Stimulated activated CD8-positive, alpha-beta memory T cell treated with anti-CD3 and anti-CD28 coated beads, Interleukin-12 subunit alpha, Interleukin-12 subunit beta, amount 100 ng/mL, for 4 hours (primary cell): ENCODE measurements at regions not wholly inside any gene's neighbourhood (a gene's known extent, or its start where the extent isn't known, plus 50 kb on each side); places are given as distances from the start of the nearest gene placed in this dataset.
"Not testable (repeated sequence)": the region's sequence is repeated elsewhere in the genome, so short reads cannot be mapped to it uniquely, and the experiment has no call there.

Source experiments
- DNase-seq: peaks from one replicate; pipeline ENCODE4 v3.0.0-alpha.2; 2020; ENCODE audit warnings: low read depth

DNA sequence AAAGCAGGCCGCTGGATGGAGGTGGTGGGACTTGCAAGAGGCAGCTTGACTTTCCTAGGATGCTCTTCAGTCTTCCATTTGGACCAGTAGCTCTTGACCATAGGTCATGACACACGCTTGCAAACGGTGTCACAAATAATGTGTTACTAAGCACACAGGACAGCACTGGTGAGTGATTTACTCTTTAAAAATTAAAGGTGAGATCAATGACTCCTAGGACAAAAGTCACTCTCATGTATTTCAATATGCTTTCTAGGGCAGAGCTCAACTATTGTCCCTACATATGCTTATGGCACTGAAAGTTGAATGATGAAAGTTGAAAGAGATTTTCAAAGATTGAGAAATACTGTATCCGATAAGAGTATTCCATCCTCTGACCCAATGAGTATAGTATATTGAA, 496.7 kb downstream of the EBF1 start:
- DNase-seq: no peak

DNA sequence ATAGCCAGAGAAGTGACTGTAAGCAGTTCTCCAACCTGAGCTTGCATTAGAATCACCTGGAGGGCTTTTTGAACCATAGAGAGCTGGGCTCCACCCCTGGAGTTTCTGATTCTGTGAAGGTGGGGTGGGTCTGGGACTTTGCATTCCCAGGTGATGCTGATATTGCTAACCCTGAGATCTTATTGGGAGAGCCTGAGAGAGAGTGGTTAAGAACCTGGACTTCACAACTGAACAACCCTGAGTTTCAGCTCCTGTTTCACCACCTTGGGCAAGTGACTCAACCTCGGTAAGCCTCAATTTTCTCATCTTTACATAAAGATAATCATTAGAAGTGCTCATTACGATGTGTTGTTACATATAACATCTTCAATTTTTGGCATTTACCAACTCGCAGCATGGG, 498.6 kb downstream of the EBF1 start:
- DNase-seq: no peak

DNA sequence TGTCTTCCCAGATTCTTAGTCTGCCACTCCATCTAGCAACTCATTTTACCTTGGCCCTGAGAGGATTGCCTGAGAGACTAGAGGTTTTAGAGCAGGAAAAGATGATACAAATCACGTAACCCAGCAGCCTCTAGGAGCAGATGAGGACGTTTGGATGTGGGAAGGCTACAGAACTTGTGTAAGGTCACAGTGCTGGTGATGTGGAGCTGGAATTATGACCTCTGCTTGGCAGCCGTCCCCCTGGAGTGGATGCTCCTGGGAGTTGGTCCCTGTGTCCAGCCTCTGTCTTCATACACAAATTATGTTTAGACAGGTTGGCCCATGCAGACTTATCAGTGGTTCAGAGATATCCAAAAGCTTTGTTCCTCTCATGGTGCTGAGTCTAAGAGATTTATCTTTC, 499.0 kb downstream of the EBF1 start:
- DNase-seq: no peak

DNA sequence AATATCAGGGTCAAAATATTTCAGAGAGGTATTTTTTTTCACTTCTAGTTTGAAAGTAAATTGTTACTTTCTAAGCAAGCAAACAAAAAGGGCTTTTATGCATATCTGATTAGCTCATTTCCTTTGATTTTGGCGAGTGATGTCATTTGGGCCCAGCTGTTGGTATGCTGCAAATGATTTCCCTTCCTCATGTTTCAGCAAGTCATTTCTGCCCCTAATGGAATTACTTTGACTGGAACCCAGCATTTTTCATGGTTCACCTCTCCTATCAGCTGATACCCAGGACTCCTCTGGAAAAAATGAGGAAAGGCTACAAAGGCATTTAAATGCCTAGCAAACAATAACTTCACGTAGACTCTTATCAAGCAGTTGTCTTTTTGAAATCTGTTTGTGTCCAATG, 500.6 kb downstream of the EBF1 start:
- no peak for DNase-seq

DNA sequence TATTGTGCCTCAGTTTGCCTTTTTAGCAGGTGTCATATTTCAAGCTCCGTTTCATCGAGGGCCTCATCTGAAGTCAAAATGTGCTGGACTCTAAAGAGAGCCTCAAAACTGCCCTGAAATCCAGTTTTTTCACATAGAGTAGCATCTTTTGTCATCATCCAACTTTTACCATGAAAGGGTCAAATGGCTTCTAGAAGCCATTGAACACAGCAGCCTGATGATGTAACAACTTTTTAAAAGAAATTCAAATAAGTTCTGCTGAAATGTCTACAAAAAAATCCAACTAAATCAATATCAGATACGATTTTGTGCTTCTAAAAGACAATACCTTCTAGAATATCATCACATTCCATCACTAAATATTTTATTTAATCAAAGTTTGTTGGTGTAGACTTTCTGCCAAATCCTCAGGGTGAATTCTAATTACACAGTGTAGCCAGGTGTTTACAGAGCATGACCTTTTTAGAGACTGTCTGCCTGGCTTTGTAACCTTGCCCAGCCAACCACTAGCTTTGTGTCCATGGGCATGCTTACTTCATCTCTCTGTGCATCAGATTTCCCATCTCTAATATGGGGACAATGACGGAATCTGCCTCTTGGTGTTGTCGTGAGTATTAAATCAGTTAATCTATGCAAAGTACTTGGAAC, 505.0 kb downstream of the EBF1 start:
- no peak for DNase-seq

DNA sequence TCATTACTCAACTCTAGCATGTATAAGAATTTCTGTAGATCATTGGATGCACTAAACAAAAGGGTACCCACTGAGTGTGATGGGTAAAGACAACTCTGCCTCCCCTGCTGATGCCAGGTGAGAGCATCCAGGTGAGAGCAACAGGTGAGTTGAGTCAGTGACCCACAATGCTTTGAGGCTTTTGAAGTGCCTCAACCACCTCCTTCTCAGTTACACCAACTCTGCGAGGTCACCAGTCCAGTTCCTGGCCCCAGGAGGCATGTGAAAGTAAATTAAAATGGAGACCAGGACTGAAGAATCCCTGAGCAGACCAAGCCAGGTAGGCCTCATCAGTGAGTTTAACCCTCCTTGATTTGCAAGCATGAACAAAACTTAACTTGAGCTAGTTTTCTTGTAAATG, 505.8 kb downstream of the EBF1 start:
- DNase-seq: no peak

DNA sequence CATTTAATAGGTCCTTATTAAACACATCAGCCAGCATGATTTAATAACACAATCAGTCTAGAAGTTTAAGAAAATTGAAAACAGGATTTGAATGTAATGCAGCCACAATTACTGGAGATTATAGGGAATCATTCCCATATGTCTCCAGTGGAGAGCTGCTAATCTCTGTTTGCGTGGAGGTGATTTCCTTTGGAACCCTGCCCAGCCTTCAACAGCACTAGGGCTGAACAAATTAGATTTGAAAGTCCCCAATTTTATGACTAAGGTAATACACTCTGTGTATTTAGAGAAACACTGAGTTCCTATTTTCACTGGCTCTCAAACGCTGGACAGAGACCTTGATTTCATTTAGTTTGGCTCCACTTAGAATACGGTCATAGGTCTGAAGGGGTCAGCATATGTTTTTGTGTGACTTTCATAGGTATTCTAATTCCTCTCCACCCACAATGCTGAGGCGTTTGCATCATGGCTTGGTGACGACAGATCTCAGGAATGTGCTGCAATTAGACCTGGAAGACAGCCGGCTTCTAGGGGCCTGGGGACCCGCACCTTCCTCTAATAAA, 508.3 kb downstream of the EBF1 start:
- DNase-seq: no peak

DNA sequence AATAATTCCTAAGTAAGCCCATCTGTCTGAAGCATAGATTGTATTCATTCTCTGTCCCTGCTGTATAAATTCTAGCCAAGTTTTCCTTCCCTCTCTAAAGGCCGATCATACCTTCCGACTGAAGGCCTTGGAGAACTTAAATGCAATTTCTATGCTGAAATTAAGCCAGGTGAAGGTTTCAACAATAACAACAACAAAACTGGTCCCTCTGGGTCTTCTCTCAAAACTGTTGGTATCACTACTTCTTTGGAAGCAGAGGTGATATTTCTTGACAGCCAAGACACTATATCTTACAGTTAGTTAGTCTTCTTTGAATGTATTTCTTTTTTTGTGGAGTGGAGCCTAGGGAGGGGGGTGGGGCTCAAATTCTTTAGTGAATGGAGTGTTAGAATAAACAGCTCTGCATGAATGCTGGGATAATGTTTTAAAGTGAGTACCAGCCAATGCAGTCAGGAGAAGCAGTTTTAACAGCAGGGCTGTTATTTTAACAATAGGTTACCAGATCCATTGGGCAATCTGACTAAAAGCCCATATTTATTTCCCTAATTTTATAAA, 508.9 kb downstream of the EBF1 start:
- DNase-seq: no peak

DNA sequence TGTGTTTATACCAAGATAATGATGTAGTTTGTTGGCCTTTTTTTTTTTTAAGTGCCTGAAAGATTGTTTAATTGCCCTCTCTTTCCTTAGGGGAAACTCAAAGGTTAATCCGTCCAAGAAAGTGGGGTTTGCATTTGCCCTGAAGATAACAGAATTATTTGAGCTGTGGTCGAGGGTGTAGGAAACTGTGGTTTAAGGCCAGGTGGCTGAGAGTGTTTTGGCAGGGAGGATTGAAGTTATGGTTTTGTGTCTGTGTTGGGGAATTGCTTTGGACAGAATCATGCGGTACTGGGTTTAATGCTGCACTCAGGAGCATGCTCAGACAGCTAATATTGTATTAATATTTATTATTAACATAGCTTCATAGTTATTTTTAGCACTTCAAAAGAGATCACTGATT, 509.8 kb downstream of the EBF1 start:
- no peak for DNase-seq

DNA sequence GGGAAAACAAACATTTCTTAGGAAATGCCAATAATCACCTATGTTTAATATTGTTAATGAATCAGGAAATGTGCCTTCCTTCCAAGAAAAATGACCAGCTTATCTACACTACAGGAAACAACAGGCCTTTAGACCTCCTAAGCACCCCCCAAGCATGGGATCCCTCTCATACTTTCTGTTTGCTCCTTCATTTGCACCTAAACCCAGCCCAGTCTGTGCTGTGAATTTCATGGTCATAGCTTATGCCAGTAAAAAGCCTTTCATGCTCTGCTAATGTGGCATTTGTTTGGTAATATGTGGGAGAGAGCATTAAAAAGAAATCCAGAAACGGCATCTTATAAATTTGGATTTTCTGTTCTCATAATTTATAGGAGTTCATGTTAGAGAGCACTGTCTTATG, 511.1 kb downstream of the EBF1 start:
- no peak for DNase-seq

DNA sequence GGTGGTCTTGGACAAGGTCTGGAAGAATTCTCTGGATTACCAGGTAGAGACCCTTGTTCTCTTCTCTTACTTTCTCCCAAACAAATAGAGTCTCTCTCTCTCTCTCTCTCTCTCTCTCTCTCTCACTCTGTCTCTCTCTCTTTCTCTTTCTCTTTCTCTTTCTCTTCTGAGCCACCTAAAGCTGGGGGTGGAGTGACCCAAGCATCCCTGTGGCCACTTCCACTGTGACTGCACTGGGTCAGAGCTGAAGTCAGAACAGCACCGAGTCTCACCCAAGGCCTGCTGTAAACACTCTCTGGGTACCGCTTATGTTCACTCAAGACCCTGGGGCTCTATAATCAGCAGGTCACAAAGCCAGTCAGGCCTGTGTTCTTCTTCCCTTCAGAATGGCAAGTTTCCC, 513.7 kb downstream of the EBF1 start:
- DNase-seq: no peak

DNA sequence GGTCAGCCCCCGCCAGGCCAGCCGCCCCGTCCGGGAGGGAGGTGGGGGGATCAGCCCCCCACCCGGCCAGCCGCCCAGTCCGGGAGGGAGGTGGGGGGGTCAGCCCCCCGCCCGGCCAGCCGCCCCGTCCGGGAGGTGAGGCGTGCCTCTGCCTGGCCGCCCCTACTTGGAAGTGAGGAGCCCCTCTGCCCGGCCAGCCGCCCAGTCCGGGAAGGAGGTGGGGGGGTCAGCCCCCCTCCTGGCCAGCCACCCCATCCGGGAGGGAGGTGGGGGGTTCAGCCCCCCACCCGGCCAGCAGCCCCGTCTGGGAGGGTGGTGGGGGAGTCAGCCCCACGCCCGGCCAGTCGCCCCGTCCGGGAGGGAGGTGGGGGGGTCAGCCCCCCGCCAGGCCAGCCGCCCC, 517.0 kb downstream of the EBF1 start:
- DNase-seq: not testable (repeated sequence)

DNA sequence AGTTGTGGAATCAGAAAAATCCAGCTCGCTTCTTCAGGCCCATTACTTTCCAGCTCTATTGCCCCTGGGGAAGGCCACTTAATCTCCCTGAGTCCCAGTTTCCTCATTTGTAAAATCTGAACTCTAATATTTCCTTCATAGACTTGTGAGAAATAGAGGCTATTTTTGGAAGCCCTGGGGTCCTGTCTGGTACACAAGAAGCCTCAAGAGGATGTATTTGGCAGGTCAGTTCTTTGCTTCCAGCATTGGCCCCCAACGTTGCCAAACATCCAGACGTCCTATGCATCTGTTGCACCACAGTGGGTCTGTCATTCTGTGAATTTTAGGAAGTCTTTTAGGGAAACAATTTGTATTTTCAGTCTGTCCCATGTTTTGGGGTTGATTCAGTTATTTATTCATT, 525.9 kb downstream of the EBF1 start:
- no peak for DNase-seq

DNA sequence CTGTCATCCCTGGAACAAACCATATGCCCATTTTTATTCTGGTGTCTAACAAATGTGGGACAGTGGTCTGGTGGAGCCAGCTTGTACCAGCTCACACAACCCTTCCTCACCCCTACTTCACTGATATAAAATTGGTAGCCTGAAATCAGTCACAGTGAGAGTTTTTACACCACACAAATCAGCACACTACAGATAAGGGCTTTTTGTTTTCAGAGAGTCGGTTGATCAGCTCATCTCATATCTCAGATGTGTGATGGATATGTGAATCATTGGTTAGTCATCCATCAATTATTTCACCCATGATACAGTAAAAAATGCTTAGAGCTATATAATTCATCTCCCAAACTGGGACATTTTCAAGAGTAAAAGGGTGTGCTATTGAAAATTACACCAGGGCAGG, 529.2 kb downstream of the EBF1 start:
- DNase-seq: no peak

DNA sequence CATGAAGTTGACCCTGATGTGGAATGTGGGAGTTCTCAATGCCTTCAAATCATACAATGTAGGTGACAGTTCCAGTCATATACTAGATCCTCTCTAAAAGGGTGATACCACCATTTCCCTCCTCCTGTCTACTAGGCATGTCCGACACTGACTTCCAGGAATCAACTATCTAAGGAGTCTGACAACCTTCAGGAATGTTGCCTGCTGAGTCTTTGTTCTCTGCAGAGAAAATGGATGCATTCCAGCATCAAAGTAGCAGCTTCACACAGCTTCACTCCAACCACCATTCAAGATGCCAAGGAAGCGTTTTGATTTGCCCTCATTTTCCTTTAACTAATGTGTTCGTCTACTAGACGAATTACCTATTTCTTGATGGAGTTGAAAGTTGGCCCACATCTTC, 530.2 kb downstream of the EBF1 start:
- no peak for DNase-seq

DNA sequence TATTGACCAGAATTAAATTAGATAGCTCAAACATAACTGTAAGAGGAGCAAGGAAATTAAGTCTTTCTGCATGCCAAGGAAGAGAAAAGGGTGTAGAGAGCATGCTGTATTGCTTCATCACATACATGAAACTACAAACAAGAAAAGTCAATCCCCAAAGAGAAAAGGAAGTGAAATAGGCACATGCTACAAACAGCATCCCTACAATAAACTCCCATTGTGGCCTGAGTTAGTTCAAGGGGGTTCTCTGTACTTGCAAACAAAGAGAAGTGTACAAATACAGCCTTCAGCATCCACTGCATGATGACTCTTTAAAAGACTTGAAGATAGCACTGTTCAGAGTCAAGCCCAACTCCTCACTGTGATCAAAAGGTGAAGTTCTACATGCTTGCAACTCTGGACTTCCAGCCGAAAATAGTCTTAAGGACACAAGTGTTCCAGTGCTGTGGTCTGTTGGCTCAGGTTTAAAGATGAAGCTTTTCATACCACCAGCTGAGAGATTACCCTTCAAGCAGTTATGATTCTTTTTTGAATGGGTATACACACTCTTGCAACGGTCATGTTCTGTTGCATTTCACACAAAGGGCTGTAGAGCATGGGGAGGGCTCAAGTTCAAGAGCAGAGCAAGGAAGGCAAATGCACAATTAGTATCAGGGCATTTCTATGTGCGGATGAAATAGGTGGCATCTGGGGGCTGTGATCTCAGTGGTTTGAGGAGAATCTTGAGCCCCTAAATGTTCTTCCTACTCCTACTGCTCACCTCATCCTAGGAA, 534.5 kb downstream of the EBF1 start:
- no peak for DNase-seq

DNA sequence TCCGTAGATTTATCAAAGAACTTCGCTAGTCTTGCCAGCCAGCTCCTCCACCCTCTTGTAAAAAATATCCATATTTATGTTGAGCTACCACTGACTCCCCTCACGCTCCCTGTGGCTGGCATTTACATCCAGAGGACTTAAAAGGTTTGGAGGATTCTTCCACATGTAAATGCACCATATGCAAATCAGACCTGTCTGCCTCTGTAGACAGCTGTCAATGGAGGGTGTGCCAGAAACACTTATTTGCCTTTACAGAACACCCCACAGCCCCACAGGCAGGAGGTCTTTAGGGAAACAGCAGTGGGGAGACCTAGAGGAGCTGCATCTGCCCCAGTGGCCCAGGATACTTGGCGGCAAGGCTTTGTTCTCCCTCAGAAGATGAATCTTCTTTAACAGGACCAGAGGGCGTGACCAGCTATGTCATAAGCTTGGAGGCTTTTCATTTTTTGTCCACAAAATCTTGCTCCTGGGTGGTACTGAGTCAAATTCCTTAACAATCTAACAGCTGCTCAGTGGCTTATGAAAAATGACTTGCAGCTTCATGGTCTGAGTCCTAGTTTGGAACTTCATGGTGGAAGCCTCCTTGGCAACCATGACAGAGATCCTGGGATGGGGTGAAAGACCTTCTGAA, 535.8 kb downstream of the EBF1 start:
- no peak for DNase-seq

DNA sequence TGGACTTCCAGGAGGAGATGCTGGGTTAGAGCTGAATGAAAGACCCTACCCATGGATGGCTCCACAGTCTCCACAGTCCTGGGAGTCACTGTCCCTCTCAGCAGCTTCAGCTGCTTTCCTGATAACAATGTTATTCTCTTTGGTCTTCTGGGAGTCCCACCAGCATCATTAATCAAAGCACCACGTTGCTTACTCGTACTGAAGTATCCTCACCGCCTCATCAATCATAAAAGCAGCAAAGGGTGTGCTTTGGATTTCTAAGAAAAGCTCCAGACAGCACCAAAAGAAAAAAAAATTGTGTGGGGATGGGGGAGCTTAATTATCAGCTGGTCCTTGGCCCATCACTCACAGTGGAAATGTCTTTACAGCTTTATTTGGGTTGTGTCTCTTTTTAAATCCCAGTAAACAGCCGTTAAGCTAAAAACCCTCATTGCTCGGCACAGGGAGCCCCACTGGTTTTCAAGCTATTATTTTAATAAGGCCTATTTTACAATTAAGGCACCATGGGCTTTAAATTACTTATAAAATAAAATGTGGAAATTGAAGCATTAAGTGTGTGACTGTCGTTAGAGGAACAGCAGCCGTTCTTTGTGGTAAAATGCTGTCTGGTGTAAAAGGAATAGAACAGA, 538.0 kb downstream of the EBF1 start:
- no peak for DNase-seq

DNA sequence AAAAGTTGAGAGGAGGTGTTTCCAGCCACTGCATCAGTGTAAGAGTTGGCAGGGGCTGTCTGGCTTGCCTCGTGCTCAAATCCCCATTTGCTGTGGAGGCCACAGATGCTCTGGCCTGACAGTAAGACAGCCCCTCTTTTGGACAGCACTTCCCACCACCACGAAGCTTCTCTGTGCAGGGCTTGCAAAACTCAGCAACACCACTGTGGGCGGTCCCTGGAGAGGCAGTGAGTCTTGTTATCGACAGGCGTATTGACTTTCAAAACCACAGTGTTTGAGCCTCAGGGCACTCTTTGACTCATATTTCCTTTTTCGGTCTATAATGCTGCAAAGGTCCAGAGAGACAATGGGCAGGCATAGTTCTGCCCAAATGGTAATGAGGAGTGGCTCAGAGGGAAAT, 539.5 kb downstream of the EBF1 start:
- no peak for DNase-seq

DNA sequence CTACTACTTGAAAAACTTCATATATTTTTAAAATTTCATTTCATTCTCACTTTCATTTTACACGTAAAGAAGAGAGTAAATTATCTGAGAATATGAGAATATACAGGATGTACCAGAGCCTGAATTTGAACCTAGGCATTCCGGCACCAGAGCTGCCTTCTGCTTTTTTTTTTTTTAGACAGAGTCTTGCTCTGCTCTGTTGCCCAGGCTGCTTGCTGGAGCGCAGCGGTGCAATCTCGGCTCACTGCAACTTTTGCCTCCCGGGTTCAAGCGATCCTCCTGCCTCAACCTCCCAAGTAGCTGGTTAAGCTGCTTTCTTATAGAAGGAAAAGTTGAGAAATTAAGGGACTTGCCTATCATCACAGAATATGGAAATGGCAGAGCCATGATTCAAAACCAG, 540.1 kb downstream of the EBF1 start:
- DNase-seq: no peak

DNA sequence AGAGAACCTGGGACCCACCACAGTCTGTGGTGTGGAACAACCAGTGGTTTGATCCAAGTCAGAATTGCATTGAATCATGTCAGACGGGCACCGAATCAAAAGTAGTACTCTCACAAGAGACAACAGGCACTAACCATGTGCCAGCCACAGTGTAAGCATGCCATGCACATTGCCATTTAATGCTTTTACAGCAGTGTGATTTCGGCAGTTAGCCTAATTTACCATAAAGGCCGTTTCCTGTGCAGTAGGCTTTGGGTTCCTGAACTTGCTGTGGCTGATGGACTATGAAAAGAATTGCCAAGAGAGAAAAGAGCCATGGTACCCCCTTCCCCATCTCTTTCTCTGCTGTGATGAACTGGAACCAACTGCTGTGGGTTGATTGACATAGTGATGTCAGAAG, 540.6 kb downstream of the EBF1 start:
- DNase-seq: no peak

DNA sequence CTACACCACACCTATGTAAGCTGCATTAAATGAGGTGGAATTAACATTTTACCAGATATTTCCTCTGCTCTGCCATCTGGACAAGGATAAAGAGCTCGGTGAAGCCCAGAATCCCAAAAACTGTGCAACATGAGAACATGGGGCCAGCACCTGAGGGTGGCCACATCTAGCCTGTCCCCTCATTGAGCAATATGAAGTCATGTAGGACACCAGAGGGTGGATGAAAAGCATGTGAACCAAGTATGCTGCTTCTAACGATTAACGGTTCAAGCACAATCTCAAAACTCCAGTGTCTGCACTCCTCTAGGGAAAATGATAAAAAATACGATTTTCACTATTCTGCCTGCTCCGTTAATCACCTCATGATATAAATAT, 545.8 kb downstream of the EBF1 start:
- no peak for DNase-seq
